OCI-LY1 (cell line): ENCODE measurements at regions not wholly inside any gene's neighbourhood (a gene's known extent, or its start where the extent isn't known, plus 50 kb on each side); places are given as distances from the start of the nearest gene placed in this dataset.
"Not testable (repeated sequence)": the region's sequence is repeated elsewhere in the genome, so short reads cannot be mapped to it uniquely, and the experiment has no call there.

Source experiments
- H2AFZ ChIP-seq: fragments of 200-600 bp; sonication (generic), shearing (Covaris generic); 2 replicates; pipeline ENCODE4 v1.6.0; 2014; ENCODE audit warnings: antibody characterized with exemption, mild to moderate bottlenecking, low read length
- H3F3A ChIP-seq: fragments of 200-600 bp; sonication (generic), shearing (Covaris generic); 2 replicates; pipeline ENCODE4 v1.6.0; 2014; ENCODE audit warnings: mild to moderate bottlenecking, antibody characterized with exemption, low read length, moderate library complexity; ENCODE audit not compliant: insufficient read depth
- H3K27ac ChIP-seq: fragments of 200-600 bp; sonication (generic); 2 replicates; pipeline ENCODE4 v1.5.1; 2014; ENCODE audit warnings: low read length, mixed run types, mild to moderate bottlenecking, low read depth; ENCODE audit not compliant: poor library complexity, severe bottlenecking
- H3K27me3 ChIP-seq: fragments of 200-600 bp; sonication (generic); 2 replicates; pipeline ENCODE4 v1.6.0; 2014; ENCODE audit warnings: antibody characterized with exemption, mild to moderate bottlenecking, low read length, moderate library complexity; ENCODE audit not compliant: insufficient read depth
- H3K36me3 ChIP-seq: fragments of 200-600 bp; sonication (generic); 2 replicates; pipeline ENCODE4 v1.6.1; 2014; ENCODE audit warnings: mild to moderate bottlenecking, antibody characterized with exemption, low read length, moderate library complexity, mixed read lengths; ENCODE audit not compliant: insufficient read depth
- H3K4me1 ChIP-seq: fragments of 200-600 bp; sonication (generic); 2 replicates; pipeline ENCODE4 v1.5.1; 2014; ENCODE audit warnings: mild to moderate bottlenecking, low read length, moderate library complexity; ENCODE audit not compliant: insufficient read depth, severe bottlenecking
- H3K4me2 ChIP-seq: fragments of 200-600 bp; sonication (generic), shearing (Covaris generic); 2 replicates; pipeline ENCODE4 v1.6.1; 2014; ENCODE audit warnings: low read length
- H3K4me3 ChIP-seq: fragments of 200-600 bp; sonication (generic); 2 replicates; pipeline ENCODE4 v1.5.1; 2014; ENCODE audit warnings: low read length, low read depth, mild to moderate bottlenecking, mixed read lengths; ENCODE audit not compliant: poor library complexity, severe bottlenecking
- H3K79me2 ChIP-seq: fragments of 200-600 bp; shearing (Covaris generic); 2 replicates; pipeline ENCODE4 v1.6.1; 2016; ENCODE audit warnings: mixed run types, low read length, mixed read lengths; ENCODE audit not compliant: insufficient read depth
- H3K9ac ChIP-seq: fragments of 200-600 bp; sonication (generic), shearing (Covaris generic); 2 replicates; pipeline ENCODE4 v1.6.1; 2014; ENCODE audit warnings: mild to moderate bottlenecking, low read length, mixed read lengths
- H3K9me2 ChIP-seq: fragments of 200-600 bp; sonication (generic), shearing (Covaris generic); 2 replicates; pipeline ENCODE4 v1.6.1; 2014; ENCODE audit warnings: low read depth, mild to moderate bottlenecking, low read length, mixed read lengths
- H3K9me3 ChIP-seq: fragments of 200-600 bp; shearing (Covaris generic); 2 replicates; pipeline ENCODE4 v1.6.1; 2014; ENCODE audit warnings: low read length, mixed read lengths
- H4K20me1 ChIP-seq: fragments of 200-600 bp; sonication (generic), shearing (Covaris generic); 2 replicates; pipeline ENCODE4 v1.6.0; 2016; ENCODE audit warnings: mild to moderate bottlenecking, low read length; ENCODE audit not compliant: insufficient read depth
- EZH2 ChIP-seq: fragments of 200-600 bp; sonication (generic), shearing (Covaris generic); IDR thresholded peaks from 2 replicates; pipeline ENCODE4 v1.8.0; 2017; ENCODE audit warnings: borderline replicate concordance, mixed run types, mild to moderate bottlenecking, antibody characterized with exemption, low read length, moderate library complexity, mixed read lengths
- TF ChIP-seq, protein P1 (sequence below): fragments of 200-600 bp; sonication (generic), shearing (Covaris generic); IDR thresholded peaks from 2 replicates; pipeline ENCODE4 v1.5.1; 2017; ENCODE audit warnings: mild to moderate bottlenecking, antibody characterized with exemption, low read length, moderate library complexity, mixed read lengths

DNA sequence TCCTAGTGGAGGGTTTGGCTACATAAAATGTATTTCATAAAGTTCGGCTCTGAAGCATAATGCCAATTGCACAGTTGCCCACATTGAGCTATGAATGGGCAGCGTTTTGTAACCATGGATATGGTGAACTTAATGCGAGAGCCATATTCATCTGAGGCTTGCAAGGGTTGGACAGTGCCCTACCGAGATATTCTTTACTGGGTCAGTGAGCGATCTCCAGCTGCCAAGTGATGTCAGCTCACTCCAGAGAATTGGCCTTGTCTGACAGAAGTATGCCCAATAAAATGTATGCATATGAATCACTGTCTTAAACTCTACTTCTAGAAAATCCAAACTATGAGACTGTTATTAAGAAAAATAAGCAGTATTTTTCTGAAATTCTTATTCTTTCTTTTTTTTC lies 719.6 kb upstream of the CDH18 start:
- not testable (repeated sequence) for H3F3A ChIP-seq, H3K36me3 ChIP-seq, H2AFZ ChIP-seq, H3K4me3 ChIP-seq, H4K20me1 ChIP-seq, H3K4me2 ChIP-seq, H3K4me1 ChIP-seq, H3K9ac ChIP-seq, H3K9me3 ChIP-seq, H3K9me2 ChIP-seq, H3K27me3 ChIP-seq, H3K79me2 ChIP-seq, H3K27ac ChIP-seq

DNA sequence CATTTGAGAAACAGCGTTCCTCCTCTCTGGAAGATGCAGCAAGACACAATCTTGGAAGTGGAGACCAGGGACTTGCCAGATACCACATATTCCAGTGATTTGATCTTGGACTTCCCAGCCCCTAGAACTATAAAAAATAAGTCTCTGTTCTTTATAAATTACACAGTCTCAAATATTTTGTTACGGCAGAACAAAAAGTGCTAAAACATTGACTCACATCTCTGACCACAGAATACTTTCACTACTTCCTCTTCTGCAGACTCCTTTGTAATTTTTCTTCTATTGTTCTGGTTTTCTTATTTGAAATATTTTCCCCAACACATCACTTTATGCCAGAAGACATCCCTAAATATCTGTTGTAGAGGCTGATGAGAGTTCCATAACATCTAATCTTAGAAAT lies 706.1 kb upstream of the CDH18 start:
- no peaks in the 10 kb centered on the region for H3K36me3 ChIP-seq
- H3K9me2 ChIP-seq, result no peaks in the 10 kb centered on the region
- H3K9me3 ChIP-seq, result no peaks in the 10 kb centered on the region
- H3F3A ChIP-seq, result no peaks in the 10 kb centered on the region
- H3K4me2 ChIP-seq, result no peak overlapping the region
- H2AFZ ChIP-seq, result no peak overlapping the region
- H3K79me2 ChIP-seq, result no peaks in the 10 kb centered on the region
- no peak overlapping the region for H3K4me3 ChIP-seq
- no peaks in the 10 kb centered on the region for H4K20me1 ChIP-seq
- H3K4me1 ChIP-seq, result no peaks in the 10 kb centered on the region
- H3K27ac ChIP-seq, result no peak overlapping the region
- TF ChIP-seq, protein P1, sequence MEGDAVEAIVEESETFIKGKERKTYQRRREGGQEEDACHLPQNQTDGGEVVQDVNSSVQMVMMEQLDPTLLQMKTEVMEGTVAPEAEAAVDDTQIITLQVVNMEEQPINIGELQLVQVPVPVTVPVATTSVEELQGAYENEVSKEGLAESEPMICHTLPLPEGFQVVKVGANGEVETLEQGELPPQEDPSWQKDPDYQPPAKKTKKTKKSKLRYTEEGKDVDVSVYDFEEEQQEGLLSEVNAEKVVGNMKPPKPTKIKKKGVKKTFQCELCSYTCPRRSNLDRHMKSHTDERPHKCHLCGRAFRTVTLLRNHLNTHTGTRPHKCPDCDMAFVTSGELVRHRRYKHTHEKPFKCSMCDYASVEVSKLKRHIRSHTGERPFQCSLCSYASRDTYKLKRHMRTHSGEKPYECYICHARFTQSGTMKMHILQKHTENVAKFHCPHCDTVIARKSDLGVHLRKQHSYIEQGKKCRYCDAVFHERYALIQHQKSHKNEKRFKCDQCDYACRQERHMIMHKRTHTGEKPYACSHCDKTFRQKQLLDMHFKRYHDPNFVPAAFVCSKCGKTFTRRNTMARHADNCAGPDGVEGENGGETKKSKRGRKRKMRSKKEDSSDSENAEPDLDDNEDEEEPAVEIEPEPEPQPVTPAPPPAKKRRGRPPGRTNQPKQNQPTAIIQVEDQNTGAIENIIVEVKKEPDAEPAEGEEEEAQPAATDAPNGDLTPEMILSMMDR, result no peak
- TF ChIP-seq EZH2, result no peak
- H3K9ac ChIP-seq, result no peak overlapping the region
- H3K27me3 ChIP-seq, result no peaks in the 10 kb centered on the region

DNA sequence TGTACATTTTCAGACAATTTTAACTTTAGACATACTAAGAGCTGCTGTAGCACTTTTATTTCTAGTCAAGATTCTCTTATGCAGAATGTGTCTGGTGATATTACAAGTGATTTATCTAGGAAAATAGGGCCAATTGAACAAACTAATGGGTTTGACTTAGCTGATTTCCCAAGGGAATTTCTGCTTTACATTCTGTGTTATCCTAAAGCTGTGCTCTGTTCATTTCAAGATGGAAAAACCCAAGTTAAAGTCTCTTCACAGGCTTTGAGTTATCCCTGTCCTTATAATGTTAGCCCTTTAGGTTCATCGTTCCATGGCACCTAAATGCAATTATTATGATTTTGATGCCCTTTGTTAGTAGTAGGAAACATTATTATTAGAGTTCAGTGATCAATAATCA lies 704.9 kb upstream of the CDH18 start:
- no peaks in the 10 kb centered on the region for H3F3A ChIP-seq
- H3K9me3 ChIP-seq, result no peaks in the 10 kb centered on the region
- H3K9me2 ChIP-seq, result no peaks in the 10 kb centered on the region
- no peak overlapping the region for H3K4me2 ChIP-seq
- H3K4me1 ChIP-seq, result no peaks in the 10 kb centered on the region
- no peak overlapping the region for H3K27ac ChIP-seq
- H3K36me3 ChIP-seq, result no peaks in the 10 kb centered on the region
- H3K79me2 ChIP-seq, result no peaks in the 10 kb centered on the region
- no peak overlapping the region for H3K4me3 ChIP-seq
- no peak overlapping the region for H2AFZ ChIP-seq
- no peaks in the 10 kb centered on the region for H4K20me1 ChIP-seq
- no peak for TF ChIP-seq EZH2
- TF ChIP-seq, protein P1, result no peak
- H3K27me3 ChIP-seq, result no peaks in the 10 kb centered on the region
- H3K9ac ChIP-seq, result no peak overlapping the region

DNA sequence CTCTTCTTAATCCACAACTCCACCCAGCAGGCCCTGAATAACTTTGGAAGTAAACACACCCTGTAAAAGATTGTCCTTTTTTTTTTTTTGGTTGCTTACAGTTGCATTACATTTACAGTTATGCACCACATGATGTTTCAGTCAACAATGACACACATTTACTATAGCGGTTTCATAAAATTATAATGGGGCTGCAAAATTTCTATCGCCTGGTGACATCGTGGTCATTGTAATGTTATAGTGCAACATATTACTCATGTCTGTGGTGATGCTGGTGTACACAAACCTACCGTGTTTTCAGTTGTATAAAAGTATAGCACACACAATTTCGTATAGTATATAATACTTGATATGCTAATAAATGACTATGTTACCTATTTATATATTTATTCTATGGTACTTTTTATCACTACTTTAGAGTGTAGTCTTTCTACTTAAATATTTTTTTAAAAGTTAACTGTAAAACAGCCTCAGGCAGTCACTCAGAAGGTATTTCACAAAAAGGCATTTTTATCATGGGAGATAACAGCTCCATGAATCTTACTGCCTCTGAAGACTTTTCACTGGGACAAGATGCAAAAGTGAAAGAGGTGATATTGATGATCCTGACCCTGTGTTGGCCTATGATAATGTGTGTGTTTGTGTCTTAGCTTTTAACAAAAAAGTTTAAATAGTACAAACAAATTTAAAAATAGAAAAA lies 695.4 kb upstream of the CDH18 start:
- no peak overlapping the region for H3K27ac ChIP-seq
- H3K9me2 ChIP-seq, result no peaks in the 10 kb centered on the region
- H3K9me3 ChIP-seq, result no peaks in the 10 kb centered on the region
- H3K4me1 ChIP-seq, result no peaks in the 10 kb centered on the region
- no peaks in the 10 kb centered on the region for H3F3A ChIP-seq
- no peak overlapping the region for H3K4me2 ChIP-seq
- H3K79me2 ChIP-seq, result no peaks in the 10 kb centered on the region
- H3K9ac ChIP-seq, result no peak overlapping the region
- no peak overlapping the region for H3K4me3 ChIP-seq
- no peaks in the 10 kb centered on the region for H3K36me3 ChIP-seq
- no peaks in the 10 kb centered on the region for H4K20me1 ChIP-seq
- no peak overlapping the region for H2AFZ ChIP-seq
- TF ChIP-seq EZH2, result no peak
- TF ChIP-seq, protein P1, result no peak
- no peaks in the 10 kb centered on the region for H3K27me3 ChIP-seq
